Neuronal stem cell (in vitro differentiated cells): ENCODE measurements at regions not wholly inside any gene's neighbourhood (a gene's known extent, or its start where the extent isn't known, plus 50 kb on each side); places are given as distances from the start of the nearest gene placed in this dataset.

ENCODE experiments used
- DNase-seq: peaks from one replicate; pipeline ENCODE4 v3.0.0-alpha.2; 2013; ENCODE audit warnings: low spot score
- H2AFZ ChIP-seq: one replicate; pipeline ENCODE4 v1.6.1; 2013; ENCODE audit warnings: mild to moderate bottlenecking, low read length, inconsistent platforms
- H2AK5ac ChIP-seq: 2 replicates; pipeline ENCODE4 v1.6.1; 2013; ENCODE audit warnings: low read depth, mild to moderate bottlenecking, inconsistent platforms, low read length, moderate library complexity, mixed read lengths
- H2BK120ac ChIP-seq: 2 replicates; pipeline ENCODE4 v1.6.1; 2013; ENCODE audit warnings: low read depth, mild to moderate bottlenecking, inconsistent platforms, low read length, moderate library complexity, mixed read lengths
- H2BK12ac ChIP-seq: one replicate; pipeline ENCODE4 v1.6.1; 2013; ENCODE audit warnings: low read length, inconsistent platforms
- H2BK15ac ChIP-seq: 2 replicates; pipeline ENCODE4 v1.6.1; 2013; ENCODE audit warnings: mild to moderate bottlenecking, low read length, inconsistent platforms, mixed read lengths
- H2BK5ac ChIP-seq: one replicate; pipeline ENCODE4 v1.6.1; 2013; ENCODE audit warnings: inconsistent platforms, mild to moderate bottlenecking, low read length, moderate library complexity
- H3K14ac ChIP-seq: one replicate; pipeline ENCODE4 v1.6.1; 2013; ENCODE audit warnings: low read length, inconsistent platforms
- H3K18ac ChIP-seq: 2 replicates; pipeline ENCODE4 v1.6.1; 2013; ENCODE audit warnings: low read length, inconsistent platforms
- H3K23ac ChIP-seq: 2 replicates; pipeline ENCODE4 v1.6.1; 2013; ENCODE audit warnings: low read depth, mild to moderate bottlenecking, mixed read lengths, low read length, inconsistent platforms; ENCODE audit not compliant: poor library complexity
- H3K27ac ChIP-seq: replicated peaks from 3 replicates; pipeline ENCODE4 v1.5.1; 2013; ENCODE audit warnings: low read length, inconsistent platforms
- H3K27me3 ChIP-seq, 3 experiments: 2 replicates each; pipeline ENCODE4 v1.6.1; 2013; ENCODE audit warnings: low read length in 3 of 3, mild to moderate bottlenecking in 2 of 3, inconsistent platforms in 1 of 3, low read depth in 1 of 3, mixed read lengths in 1 of 3, moderate library complexity in 1 of 3; ENCODE audit not compliant: control insufficient read depth in 3 of 3, insufficient read depth in 3 of 3
- H3K36me3 ChIP-seq, 2 donors: replicated peaks in 1 of 2; 2 replicates each; pipeline ENCODE4 v1.6.1; 2013; ENCODE audit warnings: low read length in 2 of 2; ENCODE audit not compliant: control insufficient read depth in 2 of 2, insufficient read depth in 2 of 2
- H3K4ac ChIP-seq: 2 replicates; pipeline ENCODE4 v1.6.1; 2013; ENCODE audit warnings: inconsistent platforms, mild to moderate bottlenecking, low read length, moderate library complexity
- H3K4me1 ChIP-seq, 2 donors: 1 replicate in 1 of 2; 2 replicates in 1 of 2; pipeline ENCODE4 v1.6.1; 2013; ENCODE audit warnings: low read length in 2 of 2, low read depth in 1 of 2; ENCODE audit not compliant: control insufficient read depth in 2 of 2, insufficient read depth in 1 of 2
- H3K4me2 ChIP-seq: one replicate; pipeline ENCODE4 v1.6.1; 2013; ENCODE audit warnings: mild to moderate bottlenecking, low read length, inconsistent platforms; ENCODE audit not compliant: insufficient read depth, poor library complexity, severe bottlenecking
- H3K4me3 ChIP-seq, 2 donors: 2 replicates each; pipeline ENCODE4 v1.5.1; 2013; ENCODE audit warnings: low read length in 2 of 2, mild to moderate bottlenecking in 2 of 2, inconsistent platforms in 1 of 2, moderate library complexity in 1 of 2
- H3K79me1 ChIP-seq: one replicate; pipeline ENCODE4 v1.6.1; 2013; ENCODE audit warnings: low read depth, mild to moderate bottlenecking, inconsistent platforms, low read length, moderate library complexity
- H3K9ac ChIP-seq: one replicate; pipeline ENCODE4 v1.6.1; 2013; ENCODE audit warnings: mild to moderate bottlenecking, low read depth, low read length, inconsistent platforms; ENCODE audit not compliant: poor library complexity
- H3K9me3 ChIP-seq, 2 donors: replicated peaks in 1 of 2; 2 replicates each; pipeline versions ENCODE3 to v1.6.1; 2013; ENCODE audit warnings: low read length in 2 of 2, mild to moderate bottlenecking in 2 of 2, inconsistent platforms in 1 of 2, low read depth in 1 of 2, mixed read lengths in 1 of 2, moderate library complexity in 1 of 2; ENCODE audit not compliant: control insufficient read depth in 2 of 2, insufficient read depth in 1 of 2
- H4K8ac ChIP-seq: one replicate; pipeline ENCODE4 v1.6.1; 2013; ENCODE audit warnings: low read depth, mild to moderate bottlenecking, inconsistent platforms, low read length, moderate library complexity
- H4K91ac ChIP-seq: one replicate; pipeline ENCODE4 v1.6.1; 2013; ENCODE audit warnings: low read length, low read depth, mild to moderate bottlenecking, inconsistent platforms; ENCODE audit not compliant: poor library complexity
- WGBS, 2 donors: extraction: QIAGEN DNeasy Blood & Tissue Kit; methylation state at CpG; one replicate each; pipeline ENCODE4 v1.1.7; 2013; ENCODE audit warnings: missing lambda C conversion rate in 2 of 2, mixed read lengths in 1 of 2; ENCODE audit not compliant: insufficient read length in 2 of 2, insufficient replicate concordance in 1 of 2; ENCODE audit errors: extremely low coverage in 2 of 2; 5-methylcytosine and 5-hydroxymethylcytosine counted together

DNA sequence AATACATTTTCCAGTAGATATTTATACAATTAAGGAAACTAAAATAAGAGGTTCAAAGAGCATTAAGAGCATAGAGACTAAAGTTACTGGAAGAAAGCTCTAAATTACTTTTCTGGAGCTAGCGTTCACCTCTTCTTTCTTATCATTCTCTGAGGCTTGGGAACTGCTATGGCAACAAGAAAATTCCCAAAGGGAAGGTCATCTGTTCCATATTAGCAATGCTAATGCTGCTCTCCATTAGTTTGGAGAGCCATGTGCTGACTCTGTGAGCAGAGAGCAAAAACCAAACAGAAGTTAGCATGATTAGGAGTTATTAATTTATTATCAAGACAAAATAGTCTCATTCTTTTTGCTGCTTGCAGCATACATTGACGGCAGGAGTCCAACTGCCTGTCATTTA lies 143.1 kb upstream of the SLC16A7 start:
- H2AK5ac ChIP-seq, result no peak overlapping the region
- H2BK5ac ChIP-seq, result no peak overlapping the region
- H2BK15ac ChIP-seq, result no peak overlapping the region
- H3K4me2 ChIP-seq, result no peak overlapping the region
- H3K23ac ChIP-seq, result no peak overlapping the region
- WGBS, 2 donors, result no CpG with 5 or more reads among the region's 2 CpGs
- peaks cover 0 to 2% of the 10 kb centered on the region in 2 donors for H3K9me3 ChIP-seq
- H2BK12ac ChIP-seq, result no peak overlapping the region
- DNase-seq, result no peak
- H4K91ac ChIP-seq, result no peak overlapping the region
- no peak overlapping the region for H3K4me3 ChIP-seq
- no peak overlapping the region for H3K18ac ChIP-seq
- H3K36me3 ChIP-seq, result no peaks in the 10 kb centered on the region
- H2BK120ac ChIP-seq, result no peak overlapping the region
- H2AFZ ChIP-seq, result no peak overlapping the region
- H3K4ac ChIP-seq, result no peak overlapping the region
- H4K8ac ChIP-seq, result no peak overlapping the region
- no peaks in the 10 kb centered on the region for H3K79me1 ChIP-seq
- H3K27ac ChIP-seq, result no peak overlapping the region
- H3K9ac ChIP-seq, result no peak overlapping the region
- H3K14ac ChIP-seq, result no peak overlapping the region
- no peaks in the 10 kb centered on the region for H3K27me3 ChIP-seq
- H3K4me1 ChIP-seq, result no peaks in the 10 kb centered on the region

DNA sequence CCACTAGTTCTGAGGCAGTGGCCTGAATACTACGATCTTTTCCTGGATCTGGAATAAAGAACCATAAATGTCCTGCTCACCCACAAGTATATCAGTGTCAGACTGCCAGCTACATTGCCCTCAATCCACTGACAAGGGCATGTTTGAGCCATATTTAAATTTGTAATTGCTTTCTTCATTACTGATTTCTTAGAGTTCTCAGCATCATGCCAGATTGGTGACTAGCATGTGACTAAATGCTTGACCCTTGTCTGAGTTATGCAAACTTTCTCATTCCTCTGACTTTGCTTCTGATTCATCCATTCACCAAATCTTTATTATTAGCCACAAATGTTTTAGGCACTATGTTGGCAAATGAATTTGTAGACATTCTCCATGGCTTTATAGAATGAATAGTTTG lies 143.6 kb upstream of the SLC16A7 start:
- no peaks in the 10 kb centered on the region for H3K36me3 ChIP-seq
- H3K79me1 ChIP-seq, result no peaks in the 10 kb centered on the region
- H3K4ac ChIP-seq, result no peak overlapping the region
- H3K9ac ChIP-seq, result no peak overlapping the region
- H3K23ac ChIP-seq, result no peak overlapping the region
- no peak overlapping the region for H3K4me2 ChIP-seq
- H2BK12ac ChIP-seq, result no peak overlapping the region
- H2AFZ ChIP-seq, result no peak overlapping the region
- H3K18ac ChIP-seq, result no peak overlapping the region
- peaks cover 0 to 2% of the 10 kb centered on the region in 2 donors for H3K9me3 ChIP-seq
- no peaks in the 10 kb centered on the region for H3K27me3 ChIP-seq
- no peak for DNase-seq
- H2BK15ac ChIP-seq, result no peak overlapping the region
- no CpG with 5 or more reads among the region's 1 CpG for WGBS, 2 donors
- H3K4me3 ChIP-seq, result no peak overlapping the region
- no peak overlapping the region for H4K8ac ChIP-seq
- H2BK120ac ChIP-seq, result no peak overlapping the region
- H3K14ac ChIP-seq, result no peak overlapping the region
- H3K4me1 ChIP-seq, result no peaks in the 10 kb centered on the region
- H3K27ac ChIP-seq, result no peak overlapping the region
- no peak overlapping the region for H2AK5ac ChIP-seq
- no peak overlapping the region for H4K91ac ChIP-seq
- H2BK5ac ChIP-seq, result no peak overlapping the region

DNA sequence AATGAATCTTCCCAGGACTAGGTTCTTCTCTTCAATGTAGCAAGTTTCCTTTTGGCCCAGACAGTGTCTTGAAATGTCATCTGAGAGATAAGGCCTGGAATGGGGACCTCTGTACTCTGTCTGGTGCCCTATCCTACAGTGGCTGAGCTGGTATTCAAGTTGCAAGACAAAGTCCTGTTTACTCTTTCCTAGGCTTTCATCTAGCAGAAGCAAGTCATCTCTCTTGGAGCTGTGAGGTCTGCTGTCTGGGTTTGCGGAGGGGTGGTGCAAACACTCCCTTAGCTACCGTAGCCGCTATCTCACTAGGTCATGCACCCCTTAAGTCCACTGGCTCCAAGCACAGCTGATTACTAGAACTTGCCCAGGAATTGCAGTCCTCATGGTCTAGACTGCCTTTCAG lies 149.7 kb upstream of the SLC16A7 start:
- Histone ChIP-seq H3K9me3 (peaks cover 0 to 2% of the 10 kb centered on the region in 2 donors), H2BK120ac (no peak overlapping the region), H2BK5ac (no peak overlapping the region), H3K18ac (no peak overlapping the region), H3K23ac (no peak overlapping the region), H3K27me3 (no peaks in the 10 kb centered on the region), H2BK15ac (no peak overlapping the region), H2BK12ac (no peak overlapping the region), H3K4me3 (no peak overlapping the region), H3K4me1 (no peaks in the 10 kb centered on the region), H3K79me1 (no peaks in the 10 kb centered on the region), H3K9ac (no peak overlapping the region), H3K27ac (no peak overlapping the region), H3K14ac (no peak overlapping the region), H3K36me3 (no peaks in the 10 kb centered on the region), H3K4ac (no peak overlapping the region), H2AFZ (no peak overlapping the region), H3K4me2 (no peak overlapping the region), H4K91ac (no peak overlapping the region), H4K8ac (no peak overlapping the region), H2AK5ac (no peak overlapping the region)
- DNase-seq, result no peak
- no CpG with 5 or more reads among the region's 3 CpGs for WGBS, 2 donors

- Histone ChIP-seq H4K8ac (no peak overlapping the region), H3K4me1 (no peaks in the 10 kb centered on the region), H2BK15ac (no peak overlapping the region), H3K4ac (no peak overlapping the region), H2BK5ac (no peak overlapping the region), H3K4me3 (no peak overlapping the region), H2BK12ac (no peak overlapping the region), H3K79me1 (no peaks in the 10 kb centered on the region), H3K14ac (no peak overlapping the region), H3K27me3 (no peaks in the 10 kb centered on the region), H2BK120ac (no peak overlapping the region), H3K27ac (no peak overlapping the region), H4K91ac (no peak overlapping the region), H3K36me3 (no peaks in the 10 kb centered on the region), H3K9ac (no peak overlapping the region), H2AFZ (no peak overlapping the region), H3K4me2 (no peak overlapping the region), H2AK5ac (no peak overlapping the region), H3K18ac (no peak overlapping the region), H3K9me3 (peaks cover 0 to 2% of the 10 kb centered on the region in 2 donors), H3K23ac (no peak overlapping the region)
- DNase-seq, result no peak
- WGBS, 2 donors, result no CpG with 5 or more reads among the region's 1 CpG
These were observed 150.9 kb upstream of the SLC16A7 start for GRCh38 chr12:59444932-59445331.
